Mesenchymal stem cell (in vitro differentiated cells and primary cell): ENCODE measurements at regions not wholly inside any gene's neighbourhood (a gene's known extent, or its start where the extent isn't known, plus 50 kb on each side); places are given as distances from the start of the nearest gene placed in this dataset.

Experiments used
- DNase-seq: peaks from one replicate; pipeline ENCODE4 v3.0.0-alpha.2; 2013
- H2AFZ ChIP-seq: one replicate; pipeline ENCODE4 v1.6.1; 2013; ENCODE audit warnings: low read depth, mild to moderate bottlenecking, control low read depth, inconsistent platforms, low read length, moderate library complexity
- H2AK5ac ChIP-seq: 2 replicates; pipeline ENCODE4 v1.6.1; 2013; ENCODE audit warnings: low read length, moderate library complexity, mild to moderate bottlenecking, inconsistent platforms; ENCODE audit not compliant: severe bottlenecking
- H2BK120ac ChIP-seq: one replicate; pipeline ENCODE4 v1.6.1; 2013; ENCODE audit warnings: low read depth, mild to moderate bottlenecking, inconsistent platforms, low read length, moderate library complexity
- H2BK12ac ChIP-seq, 2 experiments: one replicate each; pipeline ENCODE4 v1.6.1; 2013; ENCODE audit warnings: inconsistent platforms in 2 of 2, low read length in 2 of 2, mild to moderate bottlenecking in 2 of 2, moderate library complexity in 2 of 2, control low read depth in 1 of 2
- H2BK15ac ChIP-seq: one replicate; pipeline ENCODE4 v1.6.1; 2013; ENCODE audit warnings: mild to moderate bottlenecking, low read depth, inconsistent platforms; ENCODE audit not compliant: poor library complexity, severe bottlenecking
- H2BK5ac ChIP-seq: 2 replicates; pipeline ENCODE4 v1.6.1; 2013; ENCODE audit warnings: low read depth, mild to moderate bottlenecking, low read length, control low read depth, inconsistent platforms; ENCODE audit not compliant: poor library complexity, severe bottlenecking
- H3K14ac ChIP-seq, 2 experiments: one replicate each; pipeline ENCODE4 v1.6.1; 2013; ENCODE audit warnings: inconsistent platforms in 2 of 2, low read length in 2 of 2, control low read depth in 1 of 2, mild to moderate bottlenecking in 1 of 2, moderate library complexity in 1 of 2
- H3K18ac ChIP-seq, 2 experiments: one replicate each; pipeline ENCODE4 v1.6.1; 2013; ENCODE audit warnings: inconsistent platforms in 2 of 2, low read length in 2 of 2, control low read depth in 1 of 2, low read depth in 1 of 2, mild to moderate bottlenecking in 1 of 2
- H3K23ac ChIP-seq, 2 experiments: one replicate each; pipeline ENCODE4 v1.6.1; 2013; ENCODE audit warnings: inconsistent platforms in 2 of 2, low read length in 2 of 2, mild to moderate bottlenecking in 2 of 2, moderate library complexity in 2 of 2, control low read depth in 1 of 2
- H3K27ac ChIP-seq: 2 replicates; pipeline ENCODE4 v1.5.1; 2013; ENCODE audit warnings: mild to moderate bottlenecking, moderate library complexity, low read length, control low read depth, inconsistent platforms; ENCODE audit not compliant: poor library complexity, severe bottlenecking
- H3K27me3 ChIP-seq, 2 experiments: 2 replicates each; pipeline versions ENCODE4 v1.6.1 to v1.7.0; 2013; ENCODE audit warnings: low read length in 2 of 2, mild to moderate bottlenecking in 2 of 2, moderate library complexity in 2 of 2, control low read depth in 1 of 2, inconsistent platforms in 1 of 2; ENCODE audit not compliant: control insufficient read depth in 1 of 2, insufficient read depth in 1 of 2
- H3K36me3 ChIP-seq, 2 experiments: 2 replicates each; pipeline versions ENCODE4 v1.6.1 to v1.7.0; 2013; ENCODE audit warnings: low read length in 2 of 2, control low read depth in 1 of 2, inconsistent platforms in 1 of 2, low read depth in 1 of 2, mild to moderate bottlenecking in 1 of 2; ENCODE audit not compliant: insufficient read depth in 2 of 2, control insufficient read depth in 1 of 2
- H3K4ac ChIP-seq, 2 experiments: one replicate each; pipeline ENCODE4 v1.6.1; 2013; ENCODE audit warnings: inconsistent platforms in 2 of 2, low read length in 2 of 2, mild to moderate bottlenecking in 2 of 2, moderate library complexity in 2 of 2, control low read depth in 1 of 2, low read depth in 1 of 2
- H3K4me1 ChIP-seq: 2 replicates; pipeline ENCODE4 v1.6.1; 2013; ENCODE audit warnings: low read depth, low read length, control low read depth; ENCODE audit not compliant: control insufficient read depth, insufficient read depth
- H3K4me2 ChIP-seq: 2 replicates; pipeline ENCODE4 v1.6.1; 2013; ENCODE audit warnings: low read length, mild to moderate bottlenecking, inconsistent platforms; ENCODE audit not compliant: poor library complexity, severe bottlenecking
- H3K4me3 ChIP-seq, 2 experiments: 2 replicates each; pipeline versions ENCODE4 v1.5.1 to v1.7.0; 2013; ENCODE audit warnings: low read length in 2 of 2, mild to moderate bottlenecking in 2 of 2, control low read depth in 1 of 2, low read depth in 1 of 2; ENCODE audit not compliant: insufficient read depth in 1 of 2
- H3K79me1 ChIP-seq: replicated peaks from 2 replicates; pipeline ENCODE4 v1.6.1; 2013; ENCODE audit warnings: mild to moderate bottlenecking, control low read depth, low read length, inconsistent platforms; ENCODE audit not compliant: poor library complexity, severe bottlenecking
- H3K9ac ChIP-seq: 2 replicates; pipeline ENCODE4 v1.7.0; 2013; ENCODE audit warnings: mild to moderate bottlenecking, low read length, moderate library complexity
- H3K9me3 ChIP-seq: 2 replicates; pipeline ENCODE4 v1.7.0; 2013; ENCODE audit warnings: mild to moderate bottlenecking, low read length; ENCODE audit not compliant: control insufficient read depth
- H4K8ac ChIP-seq: one replicate; pipeline ENCODE4 v1.6.1; 2013; ENCODE audit warnings: inconsistent platforms, mild to moderate bottlenecking, low read length, moderate library complexity
- H4K91ac ChIP-seq: one replicate; pipeline ENCODE4 v1.6.1; 2013; ENCODE audit warnings: mild to moderate bottlenecking, low read length, inconsistent platforms
- WGBS: methylation state at CpG from one replicate; pipeline ENCODE4 v1.1.7; 2013; ENCODE audit warnings: mixed read lengths; 5-methylcytosine and 5-hydroxymethylcytosine counted together

- no CpG with 5 or more reads among the region's 2 CpGs for WGBS
- Histone ChIP-seq H2BK5ac (no peak overlapping the region), H4K91ac (no peak overlapping the region)
Observed at GRCh38 chr5:103895738-103896137, 333.1 kb upstream of the NUDT12 start.

GRCh38 chr5:103894882-103895281 lies 332.3 kb upstream of the NUDT12 start:
- Histone ChIP-seq H3K4me3 (no peak overlapping the region), H3K23ac (no peak overlapping the region), H2AK5ac (no peak overlapping the region), H3K4me1 (no peaks in the 10 kb centered on the region), H4K8ac (no peak overlapping the region), H3K9ac (no peak overlapping the region), H3K4ac (no peak overlapping the region), H2BK15ac (no peak overlapping the region), H3K9me3 (peaks cover 4% of the 10 kb centered on the region), H2BK120ac (no peak overlapping the region), H3K36me3 (no peaks in the 10 kb centered on the region), H3K27ac (no peak overlapping the region), H3K4me2 (no peak overlapping the region), H4K91ac (no peak overlapping the region), H3K79me1 (no peaks in the 10 kb centered on the region), H2BK12ac (no peak overlapping the region), H3K14ac (no peak overlapping the region), H3K18ac (no peak overlapping the region), H2BK5ac (no peak overlapping the region), H2AFZ (no peak overlapping the region), H3K27me3 (no peaks in the 10 kb centered on the region)
- DNase-seq, result no peak

More at GRCh38 chr5:103895738-103896137, 333.1 kb upstream of the NUDT12 start:
- H3K14ac ChIP-seq, result no peak overlapping the region
- no peak overlapping the region for H2BK12ac ChIP-seq
- H2AFZ ChIP-seq, result no peak overlapping the region
- H3K9ac ChIP-seq, result no peak overlapping the region
- no peak overlapping the region for H3K23ac ChIP-seq
- H3K4me1 ChIP-seq, result no peaks in the 10 kb centered on the region
- no peaks in the 10 kb centered on the region for H3K36me3 ChIP-seq
- H3K27ac ChIP-seq, result no peak overlapping the region
- no peak overlapping the region for H2AK5ac ChIP-seq
- no peaks in the 10 kb centered on the region for H3K79me1 ChIP-seq
- H3K4me3 ChIP-seq, result no peak overlapping the region
- H3K27me3 ChIP-seq, result no peaks in the 10 kb centered on the region
- H3K9me3 ChIP-seq, result peaks cover 4% of the 10 kb centered on the region
- H4K8ac ChIP-seq, result no peak overlapping the region
- no peak for DNase-seq
- no peak overlapping the region for H3K18ac ChIP-seq
- H3K4ac ChIP-seq, result no peak overlapping the region
- H2BK15ac ChIP-seq, result no peak overlapping the region
- H2BK120ac ChIP-seq, result no peak overlapping the region
- no peak overlapping the region for H3K4me2 ChIP-seq

- Histone ChIP-seq H3K79me1 (no peaks in the 10 kb centered on the region), H3K18ac (no peak overlapping the region), H3K4me2 (no peak overlapping the region), H3K27ac (no peak overlapping the region), H2BK12ac (no peak overlapping the region), H3K4me3 (no peak overlapping the region), H3K4me1 (no peaks in the 10 kb centered on the region), H3K9ac (no peak overlapping the region), H3K14ac (no peak overlapping the region), H2AK5ac (no peak overlapping the region), H3K9me3 (no peaks in the 10 kb centered on the region), H3K27me3 (no peaks in the 10 kb centered on the region), H2BK5ac (no peak overlapping the region), H4K91ac (no peak overlapping the region), H4K8ac (no peak overlapping the region), H3K36me3 (no peaks in the 10 kb centered on the region), H2AFZ (no peak overlapping the region), H2BK15ac (no peak overlapping the region), H3K23ac (no peak overlapping the region), H3K4ac (no peak overlapping the region), H2BK120ac (no peak overlapping the region)
- WGBS, result 100% methylated on average over 1 of the region's 2 CpGs
- no peak for DNase-seq
Observed at GRCh38 chr5:103891151-103891550, 328.6 kb upstream of the NUDT12 start.

GRCh38 chr5:103890313-103890712 lies 327.7 kb upstream of the NUDT12 start:
- H3K9ac ChIP-seq, result no peak overlapping the region
- no peak overlapping the region for H4K91ac ChIP-seq
- no peaks in the 10 kb centered on the region for H3K4me1 ChIP-seq
- no peak overlapping the region for H2AK5ac ChIP-seq
- no peak overlapping the region for H2BK120ac ChIP-seq
- H2BK15ac ChIP-seq, result no peak overlapping the region
- no peak overlapping the region for H3K4ac ChIP-seq
- H4K8ac ChIP-seq, result no peak overlapping the region
- no peak overlapping the region for H3K18ac ChIP-seq
- H3K9me3 ChIP-seq, result no peaks in the 10 kb centered on the region
- no peak overlapping the region for H3K14ac ChIP-seq
- H2AFZ ChIP-seq, result no peak overlapping the region
- no peaks in the 10 kb centered on the region for H3K36me3 ChIP-seq
- H2BK12ac ChIP-seq, result no peak overlapping the region
- H3K79me1 ChIP-seq, result no peaks in the 10 kb centered on the region
- H3K23ac ChIP-seq, result no peak overlapping the region
- no peak for DNase-seq
- no peak overlapping the region for H3K4me2 ChIP-seq
- WGBS, result no CpG with 5 or more reads among the region's 1 CpG
- no peak overlapping the region for H3K4me3 ChIP-seq
- H3K27me3 ChIP-seq, result no peaks in the 10 kb centered on the region
- no peak overlapping the region for H3K27ac ChIP-seq
- no peak overlapping the region for H2BK5ac ChIP-seq
